CD4-positive, alpha-beta T cell (primary cell): ENCODE measurements at regions not wholly inside any gene's neighbourhood (a gene's known extent, or its start where the extent isn't known, plus 50 kb on each side); places are given as distances from the start of the nearest gene placed in this dataset.

Source experiments
- ATAC-seq: fragments of 200-7000 bp; cut with Tn5 transposase; one replicate; pipeline ENCODE4 v1.10.0; 2022; ENCODE audit warnings: mild to moderate bottlenecking; ENCODE audit not compliant: poor library complexity
- CTCF ChIA-PET: fragments of 350-600 bp; sonication (Branson Sonifier 250); formaldehyde crosslinking; loops from one replicate; lab custom pipeline; 2021; ENCODE audit warnings: antibody characterized with exemption, inconsistent platforms; lab: Charles Lee
- POLR2A ChIA-PET: fragments of 350-600 bp; sonication (Branson Sonifier 250); formaldehyde crosslinking; loops from one replicate; lab custom pipeline; 2021; ENCODE audit warnings: antibody characterized with exemption, inconsistent platforms; lab: Charles Lee
- DNase-seq, 14 experiments: peaks; one replicate each; pipeline ENCODE4 v3.0.0-alpha.2; 2013 to 2020; ENCODE audit warnings: mixed read lengths in 2 of 14
- H3K27ac ChIP-seq, 2 donors: one replicate each; pipeline versions ENCODE4 v1.5.1 to v1.7.0; 2013; ENCODE audit warnings: low read length in 2 of 2, low read depth in 1 of 2, mild to moderate bottlenecking in 1 of 2
- H3K27me3 ChIP-seq, 2 experiments: 1 replicate in 1 of 2; 2 replicates in 1 of 2; pipeline versions ENCODE4 v1.6.1 to v1.7.0; 2013; ENCODE audit warnings: low read length in 2 of 2, control low read depth in 1 of 2, mild to moderate bottlenecking in 1 of 2, moderate library complexity in 1 of 2; ENCODE audit not compliant: insufficient read depth in 2 of 2, control insufficient read depth in 1 of 2
- H3K36me3 ChIP-seq: one replicate; pipeline ENCODE4 v1.6.1; 2013; ENCODE audit warnings: low read length, control low read depth; ENCODE audit not compliant: insufficient read depth
- H3K4me1 ChIP-seq: one replicate; pipeline ENCODE4 v1.6.1; 2013; ENCODE audit warnings: low read length, control low read depth; ENCODE audit not compliant: insufficient read depth
- H3K4me3 ChIP-seq: one replicate; pipeline ENCODE4 v1.5.1; 2013; ENCODE audit warnings: mild to moderate bottlenecking, low read length, moderate library complexity
- H3K9me3 ChIP-seq, 2 experiments: 1 replicate in 1 of 2; 2 replicates in 1 of 2; pipeline versions ENCODE4 v1.6.1 to v1.7.0; 2013; ENCODE audit warnings: low read length in 2 of 2, mild to moderate bottlenecking in 2 of 2, control low read depth in 1 of 2, moderate library complexity in 1 of 2; ENCODE audit not compliant: control insufficient read depth in 1 of 2, insufficient read depth in 1 of 2
- H3K27ac Mint-ChIP-seq: one replicate; pipeline ENCODE4 v1.8.0; 2020; ENCODE audit warnings: mixed read lengths
- H3K27me3 Mint-ChIP-seq: one replicate; pipeline ENCODE4 v1.8.0; 2021; ENCODE audit warnings: mixed read lengths
- H3K36me3 Mint-ChIP-seq: one replicate; pipeline ENCODE4 v1.8.0; 2021; ENCODE audit warnings: low read depth, mixed read lengths
- H3K4me1 Mint-ChIP-seq: one replicate; pipeline ENCODE4 v1.8.0; 2021; ENCODE audit warnings: low read depth, mixed read lengths
- H3K4me3 Mint-ChIP-seq: one replicate; pipeline ENCODE4 v1.8.0; 2020; ENCODE audit warnings: mild to moderate bottlenecking, mixed read lengths
- H3K9me3 Mint-ChIP-seq: one replicate; pipeline ENCODE4 v1.8.0; 2020; ENCODE audit warnings: mixed read lengths
- CTCF ChIP-seq: fragments of 200-600 bp; IDR thresholded peaks from one replicate; pipeline ENCODE4 v1.8.0; 2022; ENCODE audit warnings: antibody characterized with exemption, mild to moderate bottlenecking
- intact Hi-C, 2 experiments: fragments of 100-400 bp; cut with DNase I in 1 of 2; cut with micrococcal nuclease in 1 of 2; formaldehyde crosslinking; loops; one replicate each; pipeline versions ENCODE4 v1.15.1 to v1.9.0; 2023 to 2025; cut with DNase I, micrococcal nuclease

GRCh38 chr16:6496996-6497395 lies 835.6 kb upstream of the RBFOX1 start:
- H3K4me1 Mint-ChIP-seq, result no peaks in the 10 kb centered on the region
- no peak overlapping the region for H3K27ac Mint-ChIP-seq
- intact Hi-C loops, result no loop called here
- H3K4me3 Mint-ChIP-seq, result no peak overlapping the region
- Histone ChIP-seq H3K9me3 (peaks cover 0 to 7% of the 10 kb centered on the region in 2 experiments), H3K36me3 (no peaks in the 10 kb centered on the region), H3K27ac (no peak overlapping the region), H3K4me1 (no peaks in the 10 kb centered on the region), H3K4me3 (no peak overlapping the region), H3K27me3 (no peaks in the 10 kb centered on the region)
- ATAC-seq (no peak), DNase-seq (no peak)
- no peak for TF ChIP-seq CTCF
- no peaks in the 10 kb centered on the region for H3K27me3 Mint-ChIP-seq
- ChIA-PET CTCF (no interaction called here), POLR2A (no interaction called here)
- no peaks in the 10 kb centered on the region for H3K36me3 Mint-ChIP-seq
- peaks cover 11% of the 10 kb centered on the region for H3K9me3 Mint-ChIP-seq

GRCh38 chr16:6495486-6496210 lies 837.0 kb upstream of the RBFOX1 start:
- CTCF ChIA-PET, result no interaction called here
- H3K27ac Mint-ChIP-seq, result no peak overlapping the region
- no peaks in the 10 kb centered on the region for H3K4me1 ChIP-seq
- DNase-seq (no peak), ATAC-seq (no peak)
- no peak overlapping the region for H3K27ac ChIP-seq
- H3K4me3 Mint-ChIP-seq, result no peak overlapping the region
- H3K9me3 Mint-ChIP-seq, result peaks cover 10% of the 10 kb centered on the region
- no peaks in the 10 kb centered on the region for H3K36me3 ChIP-seq
- TF ChIP-seq CTCF, result no peak
- no peaks in the 10 kb centered on the region for H3K36me3 Mint-ChIP-seq
- no peaks in the 10 kb centered on the region for H3K27me3 Mint-ChIP-seq
- intact Hi-C loops, result no loop called here
- H3K27me3 ChIP-seq, result no peaks in the 10 kb centered on the region
- POLR2A ChIA-PET, result no interaction called here
- no peak overlapping the region for H3K4me3 ChIP-seq
- no peaks in the 10 kb centered on the region for H3K4me1 Mint-ChIP-seq
- peaks cover 0 to 7% of the 10 kb centered on the region in 2 experiments for H3K9me3 ChIP-seq

GRCh38 chr16:6494716-6495115 lies 837.9 kb upstream of the RBFOX1 start:
- no peaks in the 10 kb centered on the region for H3K4me1 ChIP-seq
- no peak overlapping the region for H3K4me3 ChIP-seq
- no peak for DNase-seq
- H3K27me3 ChIP-seq, result no peaks in the 10 kb centered on the region
- TF ChIP-seq CTCF, result no peak
- ChIA-PET CTCF (no interaction called here), POLR2A (no interaction called here)
- Mint-ChIP-seq H3K27me3 (no peaks in the 10 kb centered on the region), H3K4me1 (no peaks in the 10 kb centered on the region), H3K36me3 (no peaks in the 10 kb centered on the region), H3K27ac (no peak overlapping the region), H3K9me3 (peaks cover 10% of the 10 kb centered on the region), H3K4me3 (no peak overlapping the region)
- H3K27ac ChIP-seq, result no peak overlapping the region
- peaks cover 0 to 7% of the 10 kb centered on the region in 2 experiments for H3K9me3 ChIP-seq
- intact Hi-C loops, result no loop called here
- ATAC-seq, result no peak
- no peaks in the 10 kb centered on the region for H3K36me3 ChIP-seq
